Naive thymus-derived CD4-positive, alpha-beta T cell (primary cell): ENCODE measurements at regions not wholly inside any gene's neighbourhood (a gene's known extent, or its start where the extent isn't known, plus 50 kb on each side); places are given as distances from the start of the nearest gene placed in this dataset.

Source experiments
- ATAC-seq: fragments of 150-1000 bp; cut with Tn5 transposase; 2 replicates; pipeline ENCODE4 v1.10.0; 2021; ENCODE audit warnings: mild to moderate bottlenecking, moderate library complexity
- CTCF ChIA-PET: fragments of 350-600 bp; sonication (Branson Sonifier 250); formaldehyde crosslinking; loops from one replicate; lab custom pipeline; 2021; ENCODE audit warnings: antibody characterized with exemption; lab: Charles Lee
- POLR2A ChIA-PET: fragments of 350-600 bp; sonication (Branson Sonifier 250); formaldehyde crosslinking; loops from one replicate; lab custom pipeline; 2021; ENCODE audit warnings: antibody characterized with exemption, inconsistent platforms; lab: Charles Lee
- DNase-seq, 9 donors: peaks; one replicate each; pipeline versions ENCODE4 v3.0.0 to v3.0.0-alpha.2; 2020 to 2022; ENCODE audit warnings: mixed read lengths in 1 of 9
- H3K27ac ChIP-seq: one replicate; pipeline ENCODE4 v1.7.0; 2013; ENCODE audit warnings: mild to moderate bottlenecking, low read depth, low read length, moderate library complexity
- H3K27me3 ChIP-seq, 2 donors: one replicate each; pipeline ENCODE4 v1.7.0; 2013; ENCODE audit warnings: low read length in 2 of 2, mild to moderate bottlenecking in 2 of 2, moderate library complexity in 2 of 2; ENCODE audit not compliant: control insufficient read depth in 2 of 2, insufficient read depth in 2 of 2
- H3K36me3 ChIP-seq, 3 experiments: 1 replicate in 2 of 3; 2 replicates in 1 of 3; pipeline ENCODE4 v1.7.0; 2013; ENCODE audit warnings: low read length in 3 of 3, mild to moderate bottlenecking in 3 of 3, moderate library complexity in 1 of 3; ENCODE audit not compliant: insufficient read depth in 3 of 3, control insufficient read depth in 2 of 3
- H3K4me1 ChIP-seq, 2 donors: one replicate each; pipeline ENCODE4 v1.7.0; 2013; ENCODE audit warnings: low read length in 2 of 2, mild to moderate bottlenecking in 2 of 2, moderate library complexity in 1 of 2; ENCODE audit not compliant: control insufficient read depth in 2 of 2, insufficient read depth in 2 of 2
- H3K4me3 ChIP-seq: 2 replicates; pipeline ENCODE4 v1.7.0; 2013; ENCODE audit warnings: mild to moderate bottlenecking, low read length
- H3K9me3 ChIP-seq, 3 experiments: 1 replicate in 2 of 3; 2 replicates in 1 of 3; pipeline ENCODE4 v1.7.0; 2013; ENCODE audit warnings: low read length in 3 of 3; ENCODE audit not compliant: control insufficient read depth in 2 of 3
- H3K27ac Mint-ChIP-seq, 9 donors: one replicate each; pipeline ENCODE4 v1.8.0; 2020 to 2022; ENCODE audit warnings: mixed read lengths in 9 of 9, mild to moderate bottlenecking in 8 of 9, moderate library complexity in 5 of 9, inconsistent platforms in 2 of 9
- H3K27me3 Mint-ChIP-seq, 5 donors: one replicate each; pipeline ENCODE4 v1.8.0; 2021 to 2022; ENCODE audit warnings: mixed read lengths in 5 of 5, mild to moderate bottlenecking in 1 of 5
- H3K36me3 Mint-ChIP-seq, 5 donors: one replicate each; pipeline ENCODE4 v1.8.0; 2020 to 2022; ENCODE audit warnings: mixed read lengths in 5 of 5, mild to moderate bottlenecking in 3 of 5, inconsistent platforms in 1 of 5
- H3K4me1 Mint-ChIP-seq, 7 donors: one replicate each; pipeline ENCODE4 v1.8.0; 2020 to 2022; ENCODE audit warnings: mixed read lengths in 7 of 7, mild to moderate bottlenecking in 3 of 7, inconsistent platforms in 1 of 7
- H3K4me3 Mint-ChIP-seq, 10 donors: one replicate each; pipeline ENCODE4 v1.8.0; 2020 to 2022; ENCODE audit warnings: mild to moderate bottlenecking in 10 of 10, mixed read lengths in 10 of 10, moderate library complexity in 6 of 10, inconsistent platforms in 2 of 10
- H3K9me3 Mint-ChIP-seq, 11 donors: one replicate each; pipeline ENCODE4 v1.8.0; 2020 to 2022; ENCODE audit warnings: mixed read lengths in 11 of 11, mild to moderate bottlenecking in 4 of 11, inconsistent platforms in 1 of 11, moderate library complexity in 1 of 11
- intact Hi-C, 2 donors: fragments of 100-400 bp; cut with micrococcal nuclease; formaldehyde crosslinking; loops; one replicate each; pipeline ENCODE4 v1.15.1; 2023

DNA sequence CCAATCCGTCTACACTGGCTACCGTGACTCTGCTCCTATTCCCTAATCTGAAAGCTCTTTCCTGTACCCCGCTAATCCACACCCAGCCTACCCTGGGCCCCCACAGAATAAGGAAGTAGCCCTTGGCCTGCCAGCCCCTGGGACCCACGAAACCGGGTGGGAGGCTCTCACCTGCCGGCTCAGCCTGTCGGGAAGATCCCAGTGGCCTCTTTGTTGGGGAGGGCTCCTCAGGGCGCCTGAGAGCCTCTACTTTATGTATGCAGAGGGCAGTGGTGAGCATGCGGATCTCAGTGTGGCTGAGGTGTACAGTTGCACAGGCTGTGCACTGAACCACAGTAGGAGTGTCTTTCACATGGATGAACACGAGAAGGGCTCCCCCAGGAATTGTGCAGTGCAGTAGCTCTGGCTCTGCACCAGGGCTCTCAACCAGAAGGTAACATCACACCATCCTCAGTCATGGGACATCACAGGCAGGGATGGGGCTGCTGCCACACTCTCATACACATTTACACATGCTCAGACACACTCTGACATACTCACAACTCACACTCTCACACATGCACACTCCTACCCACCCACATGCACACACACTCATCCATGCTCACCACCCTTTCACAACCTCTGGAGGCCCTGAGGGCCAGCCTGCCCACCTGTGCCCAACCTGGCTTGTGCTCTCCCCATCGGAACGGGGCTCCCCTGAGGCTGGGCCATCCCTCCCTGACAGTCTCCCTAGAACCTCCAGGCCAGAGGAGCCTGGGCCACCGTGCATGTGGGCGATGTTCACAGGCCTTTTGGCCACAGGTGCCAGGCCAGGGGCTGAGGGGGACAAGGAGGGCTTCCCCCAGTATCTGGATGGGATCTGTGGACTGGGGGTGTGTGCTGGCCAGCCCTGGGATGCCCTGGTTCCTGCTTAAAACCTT, 135.0 kb downstream of the URI1 start:
- CTCF ChIA-PET: no interaction called here
- ATAC-seq: no peak

GRCh38 chr19:30077851-30078355, 135.9 kb downstream of the URI1 start:
- intact Hi-C loops: no loop called here
- CTCF ChIA-PET: no interaction called here
- Mint-ChIP-seq H3K9me3 (peaks cover 0 to 4% (median 0%) of the 10 kb centered on the region in 11 donors), H3K27ac (no peak overlapping the region), H3K4me1 (no peaks in the 10 kb centered on the region), H3K36me3 (no peaks in the 10 kb centered on the region), H3K27me3 (peaks cover 0 to 22% (median 15%) of the 10 kb centered on the region in 5 donors), H3K4me3 (no peak overlapping the region)
- Histone ChIP-seq H3K4me1 (no peaks in the 10 kb centered on the region), H3K36me3 (no peaks in the 10 kb centered on the region), H3K27me3 (peaks cover 0 to 5% of the 10 kb centered on the region in 2 donors), H3K9me3 (no peaks in the 10 kb centered on the region), H3K27ac (no peak overlapping the region), H3K4me3 (no peak overlapping the region)
- no peak for DNase-seq
- POLR2A ChIA-PET: no interaction called here
- ATAC-seq: no peak

More for the DNA sequence above, 135.0 kb downstream of the URI1 start:
- Mint-ChIP-seq H3K4me1 (no peaks in the 10 kb centered on the region), H3K36me3 (no peaks in the 10 kb centered on the region), H3K9me3 (peaks cover 0 to 4% (median 0%) of the 10 kb centered on the region in 11 donors), H3K27me3 (peaks cover 0 to 21% (median 10%) of the 10 kb centered on the region in 5 donors), H3K27ac (no peak overlapping the region), H3K4me3 (no peak overlapping the region)
- Histone ChIP-seq H3K27ac (no peak overlapping the region), H3K9me3 (no peaks in the 10 kb centered on the region), H3K27me3 (peaks cover 0 to 5% of the 10 kb centered on the region in 2 donors), H3K4me1 (no peaks in the 10 kb centered on the region), H3K36me3 (no peaks in the 10 kb centered on the region), H3K4me3 (no peak overlapping the region)
- POLR2A ChIA-PET: no interaction called here
- DNase-seq: no peak
- intact Hi-C loops: no loop called here

DNA sequence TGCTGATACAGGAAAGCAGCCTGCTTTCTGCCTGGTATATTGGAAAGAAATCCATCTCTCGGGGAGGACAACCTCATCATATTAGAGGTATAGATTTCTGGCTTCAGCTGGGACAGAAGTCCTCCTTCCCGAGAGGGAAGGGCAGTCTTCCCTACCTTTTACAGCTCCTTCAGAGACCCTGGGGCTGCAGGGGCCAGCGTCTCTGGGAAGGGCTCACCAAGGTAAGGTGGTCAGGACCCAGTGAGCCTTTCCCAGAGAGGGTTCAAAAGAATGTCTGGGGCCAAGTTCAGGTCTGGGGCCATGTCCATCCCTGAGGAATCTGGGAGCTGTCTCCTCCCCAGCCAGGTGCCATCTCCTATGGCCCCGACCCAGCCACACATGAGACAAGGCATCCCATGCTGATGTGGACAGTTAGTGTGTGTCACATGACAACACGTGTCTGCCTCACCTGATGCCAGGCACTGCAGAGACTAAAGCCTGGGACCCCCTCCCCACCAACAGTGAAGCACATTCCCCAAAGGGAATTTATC, 136.4 kb downstream of the URI1 start:
- Histone ChIP-seq H3K9me3 (no peaks in the 10 kb centered on the region), H3K36me3 (no peaks in the 10 kb centered on the region), H3K27ac (no peak overlapping the region), H3K4me3 (no peak overlapping the region), H3K4me1 (no peaks in the 10 kb centered on the region), H3K27me3 (peaks cover 0 to 5% of the 10 kb centered on the region in 2 donors)
- Mint-ChIP-seq H3K4me1 (no peaks in the 10 kb centered on the region), H3K27me3 (peaks cover 0 to 22% (median 15%) of the 10 kb centered on the region in 5 donors), H3K36me3 (no peaks in the 10 kb centered on the region), H3K4me3 (no peak overlapping the region), H3K27ac (no peak overlapping the region), H3K9me3 (peaks cover 0 to 4% (median 0%) of the 10 kb centered on the region in 11 donors)
- ChIA-PET POLR2A (no interaction called here), CTCF (interaction anchor here (0.6 kb wide), 2 partner anchors 80 to 87 kb away, joined by 3 read pairs; no protein-coding TSS in a partner anchor)
- intact Hi-C loops: no loop called here
- DNase-seq (no peak), ATAC-seq (no peak)

DNA sequence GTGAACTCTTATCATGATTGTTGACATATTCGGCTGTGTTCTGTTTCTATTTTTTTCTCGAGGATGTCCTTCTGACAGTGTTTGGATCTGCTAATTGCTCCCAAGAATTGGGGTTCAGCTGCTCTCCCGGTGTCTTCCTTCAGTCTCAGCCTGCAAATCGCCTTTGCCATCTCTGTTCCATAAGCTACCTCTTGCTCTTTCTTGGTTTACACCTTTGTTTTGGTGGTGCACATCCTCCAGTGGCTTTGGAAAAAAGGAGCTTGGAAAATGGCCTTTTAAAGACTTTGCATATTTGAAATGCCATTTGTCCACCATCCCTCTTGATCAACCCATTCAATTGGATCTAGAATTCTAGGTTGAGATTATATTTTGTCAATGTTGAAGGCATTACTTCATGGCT, 137.2 kb downstream of the URI1 start:
- H3K4me1 Mint-ChIP-seq: no peaks in the 10 kb centered on the region
- H3K36me3 Mint-ChIP-seq: no peaks in the 10 kb centered on the region
- H3K4me3 Mint-ChIP-seq: no peak overlapping the region
- H3K4me3 ChIP-seq: no peak overlapping the region
- no peak overlapping the region for H3K27ac ChIP-seq
- no peaks in the 10 kb centered on the region for H3K9me3 ChIP-seq
- H3K36me3 ChIP-seq: no peaks in the 10 kb centered on the region
- peaks cover 0 to 5% of the 10 kb centered on the region in 2 donors for H3K27me3 ChIP-seq
- ATAC-seq (no peak), DNase-seq (no peak)
- peaks cover 0 to 4% (median 0%) of the 10 kb centered on the region in 11 donors for H3K9me3 Mint-ChIP-seq
- intact Hi-C loops: no loop called here
- H3K27ac Mint-ChIP-seq: no peak overlapping the region
- peaks cover 0 to 22% (median 15%) of the 10 kb centered on the region in 5 donors for H3K27me3 Mint-ChIP-seq
- H3K4me1 ChIP-seq: no peaks in the 10 kb centered on the region
- POLR2A ChIA-PET: no interaction called here
- CTCF ChIA-PET: interaction anchor here (0.6 kb wide), 2 partner anchors 81 to 87 kb away, joined by 3 read pairs; no protein-coding TSS in a partner anchor

GRCh38 chr19:30082168-30082567, 140.1 kb downstream of the URI1 start:
- peaks cover 0 to 3% (median 0%) of the 10 kb centered on the region in 7 donors for H3K4me1 Mint-ChIP-seq
- no peaks in the 10 kb centered on the region for H3K9me3 ChIP-seq
- H3K27ac ChIP-seq: no peak overlapping the region
- ChIA-PET POLR2A (no interaction called here), CTCF (no interaction called here)
- H3K27ac Mint-ChIP-seq: no peak overlapping the region
- no peaks in the 10 kb centered on the region for H3K36me3 Mint-ChIP-seq
- no peak for DNase-seq
- H3K27me3 ChIP-seq: peaks cover 0 to 5% of the 10 kb centered on the region in 2 donors
- no peak overlapping the region for H3K4me3 Mint-ChIP-seq
- H3K4me3 ChIP-seq: no peak overlapping the region
- no peaks in the 10 kb centered on the region for H3K36me3 ChIP-seq
- H3K4me1 ChIP-seq: no peaks in the 10 kb centered on the region
- H3K27me3 Mint-ChIP-seq: peaks cover 0 to 22% (median 15%) of the 10 kb centered on the region in 5 donors
- intact Hi-C loops: no loop called here
- no peak for ATAC-seq
- peaks cover 0 to 4% (median 0%) of the 10 kb centered on the region in 11 donors for H3K9me3 Mint-ChIP-seq

GRCh38 chr19:30082611-30083010, 140.6 kb downstream of the URI1 start:
- intact Hi-C loops: no loop called here
- no peaks in the 10 kb centered on the region for H3K36me3 ChIP-seq
- no peaks in the 10 kb centered on the region for H3K9me3 ChIP-seq
- peaks cover 0 to 22% (median 15%) of the 10 kb centered on the region in 5 donors for H3K27me3 Mint-ChIP-seq
- H3K4me1 ChIP-seq: no peaks in the 10 kb centered on the region
- H3K36me3 Mint-ChIP-seq: no peaks in the 10 kb centered on the region
- H3K4me3 ChIP-seq: no peak overlapping the region
- peaks cover 0 to 4% (median 0%) of the 10 kb centered on the region in 11 donors for H3K9me3 Mint-ChIP-seq
- CTCF ChIA-PET: no interaction called here
- DNase-seq (no peak), ATAC-seq (no peak)
- peaks cover 0 to 3% (median 0%) of the 10 kb centered on the region in 7 donors for H3K4me1 Mint-ChIP-seq
- H3K27ac ChIP-seq: no peak overlapping the region
- H3K27me3 ChIP-seq: peaks cover 0 to 5% of the 10 kb centered on the region in 2 donors
- H3K4me3 Mint-ChIP-seq: no peak overlapping the region
- POLR2A ChIA-PET: no interaction called here
- H3K27ac Mint-ChIP-seq: peak overlapping the region in 1 of 9 donors; percentile 17
